HuH-7.5 (cell line): ENCODE measurements at regions not wholly inside any gene's neighbourhood (a gene's known extent, or its start where the extent isn't known, plus 50 kb on each side); places are given as distances from the start of the nearest gene placed in this dataset.

Source experiments
- DNase-seq: peaks from one replicate; pipeline ENCODE4 v3.0.0; 2011; ENCODE audit warnings: low spot score

DNA sequence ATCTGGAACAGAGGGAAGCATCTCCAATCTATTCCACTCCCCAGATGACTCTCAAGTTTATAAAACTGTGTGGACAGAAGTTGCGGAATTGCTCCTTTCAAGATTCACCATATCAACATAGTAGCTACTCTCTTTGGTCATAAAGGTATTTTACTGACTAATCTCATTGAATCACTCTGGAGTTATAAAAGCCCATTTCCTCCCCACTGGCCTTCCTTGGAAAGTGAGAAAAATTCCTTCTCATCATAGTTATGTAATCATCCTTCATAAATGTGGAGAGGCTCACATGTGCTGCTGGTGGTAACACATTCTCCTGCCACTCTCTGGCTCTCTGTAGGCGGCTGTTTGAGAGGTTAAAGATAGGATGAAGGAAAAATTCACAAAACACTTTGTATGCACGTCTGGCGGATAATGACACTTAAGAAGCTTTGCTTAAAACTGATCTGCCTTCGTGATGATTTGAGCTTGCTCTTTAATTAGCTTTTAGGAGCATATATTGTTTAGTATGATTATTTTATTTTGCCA lies 1034.0 kb upstream of the EEF2KMT start:
- no peak for DNase-seq

DNA sequence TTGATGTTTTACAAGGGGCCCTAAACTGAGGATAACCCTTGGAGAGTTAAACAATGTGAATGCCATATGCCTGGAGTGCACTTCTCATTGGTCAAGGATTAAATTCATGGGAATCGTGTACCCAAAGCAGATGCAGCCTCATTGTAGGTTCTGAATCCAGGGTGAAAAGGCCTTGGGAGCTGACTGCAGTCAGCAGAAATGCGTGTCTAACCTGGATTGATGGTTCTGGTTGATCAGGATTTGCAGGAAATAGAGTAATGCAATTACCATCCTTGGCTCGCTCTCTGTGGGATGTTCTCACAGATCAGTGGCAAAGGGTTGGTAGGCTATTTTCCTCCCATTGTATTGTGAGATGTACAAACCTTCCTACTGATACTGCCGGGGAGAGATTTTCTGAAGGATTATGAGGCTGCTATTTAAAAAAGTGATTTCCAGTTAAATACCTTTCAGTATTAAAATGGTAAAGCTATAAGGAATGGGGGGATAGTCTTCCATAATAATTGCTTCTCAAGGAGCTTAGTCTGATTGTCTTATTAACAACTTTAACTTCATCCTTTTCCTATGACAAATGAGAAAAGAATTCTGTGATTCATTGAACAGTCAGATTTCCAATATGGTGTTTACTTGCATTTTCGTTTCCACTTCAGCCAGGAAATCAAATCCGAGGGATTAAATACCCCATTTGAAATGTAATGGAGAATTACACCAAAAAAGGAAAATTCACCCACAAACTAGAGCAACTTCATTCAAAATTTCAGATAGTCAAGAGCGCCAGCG lies 1028.1 kb upstream of the EEF2KMT start:
- DNase-seq: no peak

DNA sequence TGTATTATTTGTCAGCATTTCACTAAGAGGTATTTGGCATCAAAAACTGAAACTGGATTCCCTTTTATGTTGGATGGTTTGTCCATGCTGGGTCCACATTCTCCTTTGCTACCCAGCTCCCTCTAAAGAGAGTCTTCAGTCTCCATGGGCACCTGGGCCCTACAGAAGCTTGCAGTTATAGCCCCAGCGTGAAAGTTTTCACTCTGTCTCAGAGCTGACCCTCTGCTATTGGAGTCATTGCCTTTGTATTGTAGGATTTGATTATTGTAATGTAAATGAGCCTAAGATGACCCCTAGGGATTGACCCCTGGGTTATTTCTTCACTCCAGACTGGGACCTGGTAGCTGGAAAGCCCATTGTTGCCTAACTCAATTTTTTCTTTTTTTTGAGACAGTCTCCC lies 1026.5 kb upstream of the EEF2KMT start:
- no peak for DNase-seq

DNA sequence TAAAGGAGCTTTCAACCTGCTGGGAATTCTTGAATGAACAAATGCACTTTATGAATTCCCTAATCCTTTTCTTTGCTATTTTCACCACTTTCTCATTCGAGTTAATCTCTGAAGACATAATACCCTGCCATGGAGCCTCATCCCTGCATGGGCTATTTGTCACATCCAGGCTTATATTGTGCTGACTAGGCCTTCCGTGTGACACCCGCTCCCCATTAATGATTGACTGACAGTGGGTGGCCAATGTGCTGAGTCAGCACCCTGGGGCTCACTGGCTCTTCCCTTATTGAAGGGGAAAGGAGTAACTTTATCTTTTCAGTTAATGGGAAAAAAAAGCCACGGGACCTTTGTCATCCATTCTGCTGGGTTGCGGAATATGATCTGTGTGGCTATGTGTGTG lies 1024.8 kb upstream of the EEF2KMT start:
- no peak for DNase-seq

DNA sequence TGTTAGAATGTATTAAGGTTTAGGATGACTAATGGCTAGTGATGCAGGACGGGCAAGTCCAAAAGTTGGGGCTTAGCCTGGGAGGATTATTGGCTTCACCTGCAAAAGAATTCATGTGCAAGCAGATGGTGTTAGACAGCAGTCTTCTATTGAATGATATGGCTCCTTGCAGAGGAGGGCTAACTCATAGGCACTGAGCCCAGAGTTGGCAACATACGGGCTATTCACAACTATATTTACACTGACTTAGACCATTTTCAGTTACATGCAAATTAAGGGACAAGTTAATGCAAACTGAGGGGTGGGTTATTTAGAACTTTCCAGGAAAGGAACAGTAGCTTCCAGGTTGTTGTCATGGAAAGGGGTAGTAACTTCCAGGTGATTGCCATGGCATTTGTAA lies 1017.1 kb upstream of the EEF2KMT start:
- no peak for DNase-seq

DNA sequence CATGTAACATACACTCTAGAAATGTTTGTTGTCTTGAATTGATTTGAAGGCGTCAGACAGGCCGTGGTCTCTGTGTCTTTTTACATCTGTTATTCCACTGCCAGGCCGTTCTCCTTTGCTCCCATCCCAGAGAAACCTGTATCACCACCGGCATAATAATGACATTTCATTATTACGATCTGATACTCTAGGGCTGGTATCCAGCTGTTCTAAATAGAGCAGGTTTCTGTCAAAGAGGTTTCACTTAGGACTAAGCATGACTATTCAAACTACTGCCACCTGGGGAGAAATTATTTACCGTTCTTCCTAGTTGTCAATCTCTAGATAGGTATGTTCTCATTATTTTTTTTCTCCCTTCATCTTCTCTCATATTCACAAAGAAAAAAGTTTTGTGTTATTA lies 1016.2 kb upstream of the EEF2KMT start:
- DNase-seq: no peak

DNA sequence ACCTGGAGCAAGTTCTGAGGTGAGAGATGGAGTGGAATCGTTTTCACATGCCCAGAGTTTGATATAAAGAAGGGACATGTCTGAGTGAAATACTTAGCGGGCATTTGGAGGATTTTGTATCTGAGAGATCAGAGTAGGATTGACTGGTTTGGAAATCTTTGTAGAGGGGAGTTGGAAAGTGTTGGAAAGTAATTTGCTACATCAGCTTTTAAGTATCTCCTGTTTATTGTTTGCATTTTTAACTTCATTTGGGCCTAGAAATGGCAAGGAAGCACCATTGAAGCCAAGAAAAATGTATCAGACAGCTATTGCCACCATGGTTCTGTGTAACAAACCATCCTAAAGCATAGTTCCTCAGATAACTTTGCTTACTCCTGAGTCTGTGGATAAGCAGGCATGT lies 1015.1 kb upstream of the EEF2KMT start:
- no peak for DNase-seq

DNA sequence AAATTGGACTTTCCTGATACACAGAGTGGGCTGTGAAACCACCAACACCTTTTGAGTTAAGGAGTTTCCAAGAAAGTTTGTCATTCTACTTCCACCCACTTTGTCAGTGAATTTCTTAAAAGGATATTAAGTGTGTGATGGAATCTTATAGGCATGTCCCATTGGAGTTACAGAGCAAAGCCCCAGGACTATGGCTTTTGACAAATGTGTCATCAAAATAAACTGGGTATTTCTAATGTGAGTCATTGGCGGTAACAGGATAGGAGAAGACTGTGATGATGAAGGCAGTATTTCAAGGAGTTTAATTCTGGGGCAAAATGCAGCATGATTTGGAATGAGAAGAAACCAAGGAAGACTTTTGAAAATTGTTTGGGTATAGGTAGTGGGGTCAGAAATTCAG lies 1013.8 kb upstream of the EEF2KMT start:
- no peak for DNase-seq

DNA sequence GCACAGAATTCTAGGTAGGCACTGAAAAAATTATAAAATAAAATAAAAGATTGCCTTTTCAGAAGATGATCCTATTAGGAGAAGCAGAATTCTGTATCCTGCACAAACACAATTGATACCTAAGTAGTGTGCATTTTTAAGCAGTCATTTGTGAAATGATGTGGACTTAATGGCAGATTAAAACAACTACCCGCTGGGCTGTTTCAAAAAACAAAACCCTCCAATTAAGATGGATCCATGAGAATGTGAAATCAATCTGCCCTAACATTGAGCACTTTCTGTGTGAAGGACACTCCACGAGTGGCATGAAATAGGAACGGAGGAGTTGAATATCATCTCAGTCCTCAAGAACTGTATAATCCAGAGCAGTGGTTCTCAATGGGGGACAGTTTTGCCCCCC lies 1012.8 kb upstream of the EEF2KMT start:
- DNase-seq: no peak

DNA sequence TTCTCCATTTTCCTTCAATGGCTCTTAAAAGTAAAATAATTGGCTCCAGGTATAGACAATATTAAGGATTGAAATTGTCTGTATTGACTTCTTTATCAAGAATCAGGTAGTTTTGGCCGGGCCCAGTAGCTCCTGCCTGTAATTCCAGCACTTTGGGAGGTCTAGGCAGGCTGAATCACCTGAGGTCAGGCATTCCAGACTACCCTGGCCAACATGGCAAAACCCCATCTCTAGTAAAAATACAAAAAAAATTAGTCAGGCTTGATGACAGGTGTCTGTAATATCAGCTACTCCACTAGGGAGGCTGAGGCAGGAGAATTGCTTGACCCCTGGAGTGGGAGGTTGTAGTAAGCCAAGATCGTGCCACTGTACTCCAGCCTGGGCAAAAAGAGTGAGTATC lies 1008.5 kb upstream of the EEF2KMT start:
- no peak for DNase-seq

DNA sequence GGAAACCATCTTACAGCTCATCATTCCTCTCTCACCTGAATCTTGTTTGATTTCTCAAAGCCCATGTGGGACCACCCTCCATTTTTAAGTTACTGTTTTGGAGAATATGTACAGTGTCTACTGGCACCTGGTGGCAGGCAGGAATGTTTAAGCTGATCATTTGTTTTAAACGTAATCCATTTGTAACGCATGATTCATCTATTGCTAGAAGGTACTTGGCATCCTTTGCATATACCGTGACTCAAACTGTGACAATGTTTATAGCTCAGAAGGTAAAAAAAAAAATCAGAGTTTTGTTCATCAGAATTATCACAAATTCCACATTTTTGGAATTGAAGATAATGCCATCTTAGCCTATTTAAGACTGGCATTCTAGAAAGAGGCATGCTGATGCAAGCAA lies 1007.5 kb upstream of the EEF2KMT start:
- DNase-seq: no peak

DNA sequence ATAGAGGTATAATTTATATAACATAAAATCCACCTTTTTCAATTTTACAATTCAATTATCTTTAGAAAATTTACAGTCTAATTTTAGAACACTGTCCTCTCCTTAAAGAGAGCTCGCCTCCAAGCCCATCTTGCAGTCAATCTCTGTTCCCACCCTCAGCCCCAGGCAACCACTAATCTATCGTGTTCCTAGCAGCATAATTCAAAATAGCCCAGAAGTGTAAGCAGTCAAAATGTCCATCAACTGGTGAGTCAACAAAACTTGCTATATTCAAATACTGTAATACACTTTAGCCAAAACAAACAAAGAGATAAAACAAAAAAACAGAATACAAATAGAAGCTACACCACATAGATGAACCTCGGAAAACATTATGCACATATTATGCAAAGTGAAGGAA lies 1006.8 kb upstream of the EEF2KMT start:
- DNase-seq: no peak

DNA sequence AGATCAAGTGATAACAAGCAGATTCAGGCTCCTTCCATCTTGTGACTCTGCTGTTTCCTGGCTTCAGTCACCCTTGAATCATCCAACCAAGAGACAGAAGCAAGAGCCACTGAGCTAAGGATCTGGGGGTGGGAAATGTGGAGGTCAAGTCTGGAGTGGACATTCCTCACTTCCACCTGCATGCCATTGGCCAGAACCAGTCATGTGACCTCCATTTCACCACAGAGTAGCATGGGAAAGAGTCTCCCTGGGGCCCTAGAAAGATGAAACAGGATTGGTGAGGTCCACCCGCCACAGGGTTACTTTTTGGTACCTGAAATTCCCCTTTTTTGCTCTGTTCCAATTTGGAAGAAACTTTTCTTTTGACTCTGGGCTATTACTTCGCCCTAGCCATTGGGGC lies 1006.0 kb upstream of the EEF2KMT start:
- no peak for DNase-seq

DNA sequence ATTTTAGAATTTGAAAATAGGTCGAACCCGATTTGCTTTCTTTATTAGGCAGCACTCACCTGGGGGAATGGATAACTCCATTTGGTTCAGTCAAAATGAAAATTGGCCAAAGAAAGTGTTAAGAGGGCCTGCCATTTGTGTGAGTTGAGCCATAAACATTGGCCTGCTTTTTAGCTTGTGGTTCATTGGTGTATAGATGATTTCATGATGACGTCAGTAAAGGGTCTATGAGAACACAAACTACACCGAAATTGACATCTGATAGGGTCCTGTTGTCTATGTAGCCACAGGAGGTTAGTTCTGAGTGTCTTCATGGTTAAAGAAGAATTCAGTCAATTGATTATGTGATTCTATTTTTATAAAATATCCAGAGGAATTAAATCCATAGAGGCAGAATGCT lies 1001.5 kb upstream of the EEF2KMT start:
- no peak for DNase-seq

DNA sequence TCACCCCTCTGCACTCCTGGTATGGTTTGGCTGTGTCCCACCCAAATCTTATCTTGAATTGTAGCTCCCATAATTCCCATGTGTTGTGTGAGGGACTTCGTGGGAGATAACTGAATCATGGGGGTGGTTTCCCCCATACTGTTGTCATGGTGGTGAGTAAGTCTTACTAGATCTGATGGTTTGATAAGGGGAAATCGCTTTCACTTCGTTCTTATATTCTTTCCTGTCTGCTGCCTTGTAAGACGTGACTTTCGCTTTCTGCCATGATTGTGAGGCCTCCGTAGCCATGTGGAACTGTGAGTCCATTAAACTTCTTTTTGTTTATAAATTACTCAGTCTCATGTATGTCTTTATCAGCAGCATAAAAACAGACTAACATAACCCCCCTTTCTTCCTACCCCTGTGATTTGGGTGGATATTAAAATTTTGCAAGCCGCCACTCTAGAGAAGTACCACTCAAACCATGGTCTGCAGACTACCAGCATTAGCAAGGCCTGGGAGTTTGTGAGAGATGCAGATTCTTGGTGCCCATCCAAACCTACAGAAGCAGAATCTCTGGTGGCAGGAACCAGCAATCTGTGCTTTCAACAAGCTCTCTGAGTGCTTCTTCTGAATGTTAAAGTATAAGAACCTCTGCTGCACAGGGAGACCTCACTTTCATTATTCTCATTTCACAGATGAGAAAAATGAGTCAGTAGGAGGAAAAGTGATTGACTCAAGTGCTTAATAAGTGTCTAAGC lies 999.5 kb upstream of the EEF2KMT start:
- DNase-seq: no peak

DNA sequence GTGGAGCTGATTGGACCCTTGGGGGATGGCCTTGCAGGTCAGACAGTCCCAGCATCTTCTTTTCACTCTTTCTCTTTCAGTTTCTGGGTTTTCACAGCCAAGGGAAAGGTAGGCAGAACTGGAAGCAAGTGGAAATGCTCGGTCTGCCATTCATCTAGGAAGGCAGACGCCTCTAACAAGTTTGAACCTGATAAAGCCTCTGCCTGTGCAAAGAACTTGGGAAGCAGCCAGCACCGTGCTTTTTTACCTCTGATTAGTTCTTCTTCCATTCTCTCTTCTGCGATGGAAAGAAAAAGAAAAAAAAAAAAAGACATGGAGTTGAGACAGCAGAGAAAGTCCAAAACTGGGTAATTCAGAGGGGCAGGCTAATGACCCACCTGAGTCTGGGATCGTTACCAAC lies 997.8 kb upstream of the EEF2KMT start:
- DNase-seq: no peak

DNA sequence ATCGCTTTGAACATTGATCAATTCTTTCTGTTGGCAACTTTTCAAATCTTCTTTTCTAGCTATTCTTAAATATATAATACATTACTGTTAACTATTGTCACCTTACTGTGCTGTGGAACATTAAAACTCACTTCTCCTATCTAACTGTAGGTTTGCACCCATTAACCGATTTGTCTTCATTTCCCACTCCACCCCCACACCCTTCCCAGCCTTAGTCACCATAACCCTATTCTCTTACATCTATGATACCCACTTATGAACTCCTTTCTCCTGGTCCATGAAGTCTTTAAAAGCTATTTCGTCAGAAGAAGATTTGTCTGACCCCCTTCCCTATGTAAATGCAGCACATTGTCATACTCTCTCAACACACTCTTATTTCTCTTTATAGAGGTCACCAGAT lies 993.4 kb upstream of the EEF2KMT start:
- DNase-seq: no peak

DNA sequence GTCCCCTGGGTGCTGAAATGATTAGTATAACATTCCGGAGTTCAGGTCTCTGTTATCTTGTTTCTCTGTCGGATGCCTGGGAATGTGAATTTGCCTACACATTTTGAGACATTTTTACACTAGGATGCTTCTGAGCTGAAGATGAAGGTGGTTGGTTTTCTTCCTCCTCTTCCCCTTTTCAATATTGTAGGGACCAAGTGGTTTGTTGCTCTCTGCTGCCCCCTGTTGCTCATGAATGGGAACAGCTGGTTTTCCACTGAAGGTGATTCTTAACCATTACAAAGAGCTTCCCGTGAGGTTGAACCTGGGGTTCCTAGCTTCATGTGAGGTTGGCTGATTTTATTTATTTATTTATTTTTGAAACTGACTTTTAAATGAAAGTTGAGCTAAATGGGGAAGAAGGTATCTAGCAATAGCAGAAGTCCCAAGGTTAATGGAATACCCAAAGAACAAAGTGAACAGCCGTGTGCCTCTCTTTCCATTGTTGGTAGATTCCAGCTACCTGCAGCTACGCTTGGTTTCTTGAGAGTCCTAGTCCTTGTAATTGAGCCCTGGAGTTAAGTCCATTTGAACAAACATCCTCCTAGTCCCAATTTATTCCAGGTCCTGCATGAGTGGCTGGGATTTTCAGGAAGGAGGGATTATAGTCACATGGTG lies 983.9 kb upstream of the EEF2KMT start:
- DNase-seq: peak; percentile 8

DNA sequence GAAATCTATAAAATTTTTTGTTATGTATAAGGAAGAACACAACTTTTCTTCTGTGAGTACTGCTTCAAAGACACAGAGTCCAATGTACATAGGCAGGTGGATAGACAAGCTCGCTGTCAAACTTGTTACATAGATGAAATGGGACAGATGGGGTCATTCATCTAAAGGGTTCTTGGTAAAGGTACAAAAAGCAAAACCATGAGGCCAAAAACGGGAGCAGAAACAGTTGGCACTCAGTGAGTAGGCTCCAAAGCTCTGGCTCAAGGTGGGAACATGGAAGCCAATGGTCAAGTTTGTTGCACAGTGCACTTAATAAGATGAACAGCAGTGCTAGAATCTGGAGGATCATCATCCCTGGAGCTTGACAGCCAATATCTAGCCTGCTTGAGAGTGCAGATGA lies 979.0 kb upstream of the EEF2KMT start:
- DNase-seq: no peak

DNA sequence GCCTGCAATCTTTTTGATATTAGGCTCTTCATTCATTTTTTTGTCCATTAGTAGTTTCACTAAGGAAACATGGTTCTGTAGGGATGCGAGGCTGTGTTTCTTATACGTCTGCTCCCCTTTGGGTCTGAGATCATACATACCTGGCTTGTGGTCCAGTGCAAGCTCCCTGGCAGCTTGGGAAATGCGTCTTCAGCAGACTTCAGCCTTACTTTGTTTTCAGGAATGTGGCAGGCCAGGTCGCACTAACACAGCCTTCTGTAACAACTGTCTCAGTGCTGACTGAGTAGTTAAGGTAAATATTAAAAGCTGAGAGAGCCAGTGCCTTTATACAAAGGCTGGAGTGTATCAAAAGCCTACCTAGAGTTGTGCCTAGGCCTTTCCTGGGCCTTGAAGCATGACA lies 970.5 kb upstream of the EEF2KMT start:
- no peak for DNase-seq

DNA sequence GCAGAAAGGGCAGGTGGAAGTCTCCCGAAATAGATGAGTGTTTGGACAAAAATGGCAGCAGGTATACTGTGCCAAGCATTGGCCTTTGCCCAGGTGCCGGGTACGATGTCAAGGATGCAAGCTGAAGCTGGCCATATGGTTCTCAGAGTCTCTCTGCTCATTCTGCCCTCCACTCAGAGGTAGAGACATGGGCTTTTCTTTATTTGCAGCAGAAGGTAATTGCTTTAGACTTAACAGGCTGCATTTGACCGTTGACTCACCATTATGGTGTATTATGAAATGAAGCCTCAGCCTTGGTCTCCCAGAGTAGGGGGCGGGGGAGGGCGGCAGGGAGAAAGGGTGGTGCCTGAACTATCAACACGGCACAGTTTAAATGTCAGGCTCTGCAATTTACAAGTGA lies 969.1 kb upstream of the EEF2KMT start:
- no peak for DNase-seq

DNA sequence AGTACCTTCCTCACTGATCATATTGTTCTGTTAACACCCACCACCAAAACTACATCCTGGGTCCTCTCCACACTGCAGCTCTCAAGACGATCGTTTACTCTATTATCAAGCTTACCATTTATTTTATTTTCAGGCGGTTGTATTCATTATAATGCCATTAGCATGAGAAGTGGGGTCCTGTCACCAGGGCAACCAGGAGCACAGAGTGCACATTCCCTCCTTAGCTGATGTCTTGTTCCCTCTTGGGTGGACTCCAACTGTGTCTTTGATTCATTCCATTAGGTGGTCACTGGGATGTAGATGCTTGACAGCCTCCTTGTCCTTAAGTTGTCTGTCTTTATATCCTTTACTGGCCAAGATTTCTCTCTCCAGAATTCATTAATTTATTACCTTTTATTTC lies 965.9 kb upstream of the EEF2KMT start:
- DNase-seq: no peak

DNA sequence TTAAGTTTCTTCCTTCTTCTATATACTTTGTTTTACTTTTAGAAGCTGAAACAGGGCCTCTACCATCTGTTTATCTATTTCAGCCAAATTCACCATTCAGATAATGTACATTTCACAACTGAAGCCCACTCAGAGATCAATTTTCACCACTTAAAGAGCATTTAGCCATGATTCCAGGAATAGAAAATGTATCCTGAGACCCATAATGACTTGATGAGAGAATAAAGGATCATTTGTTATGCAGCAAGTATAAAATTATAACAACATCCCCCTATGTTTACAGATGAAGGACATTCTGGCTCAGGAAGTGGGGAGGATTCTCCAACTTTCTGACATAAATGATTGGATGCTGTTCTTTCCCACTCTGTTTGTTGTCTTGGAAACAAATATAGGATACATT lies 962.1 kb upstream of the EEF2KMT start:
- DNase-seq: no peak
